ENCODE measurements at regions not wholly inside any gene's neighbourhood (a gene's known extent, or its start where the extent isn't known, plus 50 kb on each side); places are given as distances from the start of the nearest gene placed in this dataset.

DNA sequence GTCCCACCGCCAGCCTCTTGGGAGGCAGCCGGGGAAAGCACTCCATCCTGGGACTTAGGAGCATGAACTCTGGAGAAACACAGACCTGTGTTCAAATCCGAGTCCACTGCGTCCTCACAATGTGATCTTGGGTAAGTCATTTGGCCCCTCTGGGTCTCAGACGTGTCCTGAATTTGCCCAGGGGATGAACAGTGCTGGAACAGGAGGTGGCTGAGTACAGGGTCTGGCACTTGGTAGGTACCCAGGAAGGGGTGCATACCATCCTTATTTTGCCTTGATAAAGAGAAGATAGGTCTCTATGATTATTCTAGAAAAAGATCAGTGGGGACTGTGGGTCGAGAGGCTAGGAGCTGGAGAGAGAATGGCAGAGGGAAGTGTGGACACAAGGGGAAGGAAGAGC lies 135.7 kb downstream of the FGF18 start:
- H3K9me3 ChIP-seq: no peaks in the 10 kb centered on the region
- intact Hi-C loops (cut with DNase I): no loop called here
- H3K4me3 ChIP-seq: no peak overlapping the region
- TF ChIP-seq POLR2A (IDR thresholded peaks at IDR 0.05): no peak
- TF ChIP-seq, protein P1, sequence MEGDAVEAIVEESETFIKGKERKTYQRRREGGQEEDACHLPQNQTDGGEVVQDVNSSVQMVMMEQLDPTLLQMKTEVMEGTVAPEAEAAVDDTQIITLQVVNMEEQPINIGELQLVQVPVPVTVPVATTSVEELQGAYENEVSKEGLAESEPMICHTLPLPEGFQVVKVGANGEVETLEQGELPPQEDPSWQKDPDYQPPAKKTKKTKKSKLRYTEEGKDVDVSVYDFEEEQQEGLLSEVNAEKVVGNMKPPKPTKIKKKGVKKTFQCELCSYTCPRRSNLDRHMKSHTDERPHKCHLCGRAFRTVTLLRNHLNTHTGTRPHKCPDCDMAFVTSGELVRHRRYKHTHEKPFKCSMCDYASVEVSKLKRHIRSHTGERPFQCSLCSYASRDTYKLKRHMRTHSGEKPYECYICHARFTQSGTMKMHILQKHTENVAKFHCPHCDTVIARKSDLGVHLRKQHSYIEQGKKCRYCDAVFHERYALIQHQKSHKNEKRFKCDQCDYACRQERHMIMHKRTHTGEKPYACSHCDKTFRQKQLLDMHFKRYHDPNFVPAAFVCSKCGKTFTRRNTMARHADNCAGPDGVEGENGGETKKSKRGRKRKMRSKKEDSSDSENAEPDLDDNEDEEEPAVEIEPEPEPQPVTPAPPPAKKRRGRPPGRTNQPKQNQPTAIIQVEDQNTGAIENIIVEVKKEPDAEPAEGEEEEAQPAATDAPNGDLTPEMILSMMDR (IDR thresholded peaks at IDR 0.05): no peak
- no peak for TF ChIP-seq EP300 (IDR thresholded peaks at IDR 0.05)
- no peak for DNase-seq
- 79 to 94% (median 80%) methylated on average over 6 of the region's 6 CpGs for WGBS, 3 donors
- H3K36me3 ChIP-seq: no peaks in the 10 kb centered on the region
- no peaks in the 10 kb centered on the region for H3K27me3 ChIP-seq
- H3K4me1 ChIP-seq (ENCODE audit: insufficient read depth): no peaks in the 10 kb centered on the region
- no peak overlapping the region for H3K27ac ChIP-seq

- Histone ChIP-seq H3K27me3 (no peaks in the 10 kb centered on the region), H3K36me3 (no peaks in the 10 kb centered on the region), H3K9me3 (no peaks in the 10 kb centered on the region), H3K27ac (no peak overlapping the region), H3K4me1 (ENCODE audit: insufficient read depth) (no peaks in the 10 kb centered on the region), H3K4me3 (no peak overlapping the region)
- DNase-seq: no peak
- no peak for TF ChIP-seq EP300 (IDR thresholded peaks at IDR 0.05)
- TF ChIP-seq, protein P1 (IDR thresholded peaks at IDR 0.05): no peak
- no peak for TF ChIP-seq POLR2A (IDR thresholded peaks at IDR 0.05)
- intact Hi-C loops (cut with DNase I): no loop called here
- WGBS, 3 donors: 81 to 87% (median 82%) methylated on average over 3 of the region's 3 CpGs
Measured at GRCh38 chr5:171562822-171563221, 143.4 kb downstream of the FGF18 start.

DNA sequence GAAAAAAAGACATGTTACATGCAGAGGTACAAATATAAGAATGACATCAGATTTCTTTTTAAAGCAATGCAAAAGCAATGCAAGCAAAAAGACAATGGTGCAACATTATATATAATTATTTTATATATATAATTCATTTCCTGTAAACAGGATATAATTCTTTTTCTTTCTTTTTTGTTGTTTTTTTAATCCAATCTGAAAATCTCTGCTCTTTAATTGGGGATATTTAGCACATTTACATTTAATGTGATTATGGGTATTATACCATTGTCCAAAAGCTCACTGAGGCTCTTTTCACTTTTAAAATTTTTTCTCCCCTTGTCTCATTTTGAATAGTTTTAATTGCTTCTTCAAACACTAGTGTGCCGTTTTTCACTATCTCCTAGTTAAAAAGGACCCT lies 148.9 kb downstream of the FGF18 start:
- DNase-seq: no peak
- Histone ChIP-seq H3K36me3 (no peaks in the 10 kb centered on the region), H3K9me3 (no peaks in the 10 kb centered on the region), H3K4me3 (no peak overlapping the region), H3K27me3 (no peaks in the 10 kb centered on the region), H3K4me1 (ENCODE audit: insufficient read depth) (no peaks in the 10 kb centered on the region), H3K27ac (no peak overlapping the region)
- no peak for TF ChIP-seq EP300 (IDR thresholded peaks at IDR 0.05)
- TF ChIP-seq, protein P1 (IDR thresholded peaks at IDR 0.05): no peak
- TF ChIP-seq POLR2A (IDR thresholded peaks at IDR 0.05): no peak
- WGBS, 3 donors: 76 to 89% (median 83%) methylated on average over 1 of the region's 1 CpG
- intact Hi-C loops (cut with DNase I): no loop called here

GRCh38 chr5:171569065-171569712 lies 149.7 kb downstream of the FGF18 start:
- H3K4me3 ChIP-seq: no peak overlapping the region
- no peaks in the 10 kb centered on the region for H3K27me3 ChIP-seq
- H3K4me1 ChIP-seq (ENCODE audit: insufficient read depth): no peaks in the 10 kb centered on the region
- WGBS, 3 donors: 0 to 41% (median 0%) methylated on average over 1 of the region's 1 CpG
- no peak for DNase-seq
- no peaks in the 10 kb centered on the region for H3K9me3 ChIP-seq
- intact Hi-C loops (cut with DNase I): no loop called here
- H3K27ac ChIP-seq: no peak overlapping the region
- TF ChIP-seq EP300 (IDR thresholded peaks at IDR 0.05): no peak
- TF ChIP-seq, protein P1 (IDR thresholded peaks at IDR 0.05): no peak
- TF ChIP-seq POLR2A (IDR thresholded peaks at IDR 0.05): no peak
- H3K36me3 ChIP-seq: no peaks in the 10 kb centered on the region

Measured in ovary (tissue), 7 donors.